AG04450 (cell line): ENCODE measurements at regions not wholly inside any gene's neighbourhood (a gene's known extent, or its start where the extent isn't known, plus 50 kb on each side); places are given as distances from the start of the nearest gene placed in this dataset.

ENCODE experiments used
- CTCF ChIA-PET: fragments of 300-600, 350-600 bp; formaldehyde crosslinking; extraction: SDS; loops from one replicate; lab custom pipeline; 2022; ENCODE audit warnings: antibody characterized with exemption, inconsistent platforms; lab: Charles Lee
- POLR2A ChIA-PET: fragments of 350-600 bp; formaldehyde crosslinking; extraction: SDS; loops from one replicate; lab custom pipeline; 2021; ENCODE audit warnings: antibody characterized with exemption, inconsistent platforms; lab: Yijun Ruan, JAX
- DNase-seq: peaks from one replicate; pipeline ENCODE4 v3.0.0-alpha.2; 2011; ENCODE audit warnings: low read depth, low spot score
- H3K27ac ChIP-seq: one replicate; pipeline ENCODE4 v1.5.1; 2012; ENCODE audit warnings: low read depth, low read length, control low read depth
- H3K27me3 ChIP-seq: one replicate; pipeline ENCODE4 v1.6.0; 2012; ENCODE audit warnings: low read length; ENCODE audit not compliant: control insufficient read depth, insufficient read depth
- H3K4me3 ChIP-seq: 2 replicates; pipeline ENCODE4 v1.5.1; 2011; ENCODE audit warnings: mild to moderate bottlenecking, low read depth, low read length, control low read depth
- H3K9me3 ChIP-seq: 2 replicates; pipeline ENCODE4 v1.5.1; 2012; ENCODE audit warnings: low read length; ENCODE audit not compliant: control insufficient read depth, insufficient read depth
- CTCF ChIP-seq: IDR thresholded peaks from 2 replicates; pipeline ENCODE4 v1.5.1; 2011; ENCODE audit warnings: low read depth, low read length, control low read depth, inconsistent platforms

- DNase-seq: no peak
- ChIA-PET POLR2A (no interaction called here), CTCF (no interaction called here)
- no peak overlapping the region for H3K27ac ChIP-seq
- TF ChIP-seq CTCF: no peak
- H3K4me3 ChIP-seq: no peak overlapping the region
- H3K9me3 ChIP-seq: no peaks in the 10 kb centered on the region
- H3K27me3 ChIP-seq: no peaks in the 10 kb centered on the region
Measured at GRCh38 chr11:47914743-47915142, 65.6 kb upstream of the PTPRJ start.

- no peak overlapping the region for H3K27ac ChIP-seq
- no peaks in the 10 kb centered on the region for H3K9me3 ChIP-seq
- no peak for TF ChIP-seq CTCF
- H3K4me3 ChIP-seq: no peak overlapping the region
- no peak for DNase-seq
- no peaks in the 10 kb centered on the region for H3K27me3 ChIP-seq
- POLR2A ChIA-PET: no interaction called here
- CTCF ChIA-PET: interaction anchor here (1.0 to 1.7 kb wide), 2 partner anchors 21 to 196 kb away, joined by 3 to 5 read pairs; no protein-coding TSS in a partner anchor
Measured at GRCh38 chr11:47913529-47914244, 65.5 kb upstream of the NUP160 start.

DNA sequence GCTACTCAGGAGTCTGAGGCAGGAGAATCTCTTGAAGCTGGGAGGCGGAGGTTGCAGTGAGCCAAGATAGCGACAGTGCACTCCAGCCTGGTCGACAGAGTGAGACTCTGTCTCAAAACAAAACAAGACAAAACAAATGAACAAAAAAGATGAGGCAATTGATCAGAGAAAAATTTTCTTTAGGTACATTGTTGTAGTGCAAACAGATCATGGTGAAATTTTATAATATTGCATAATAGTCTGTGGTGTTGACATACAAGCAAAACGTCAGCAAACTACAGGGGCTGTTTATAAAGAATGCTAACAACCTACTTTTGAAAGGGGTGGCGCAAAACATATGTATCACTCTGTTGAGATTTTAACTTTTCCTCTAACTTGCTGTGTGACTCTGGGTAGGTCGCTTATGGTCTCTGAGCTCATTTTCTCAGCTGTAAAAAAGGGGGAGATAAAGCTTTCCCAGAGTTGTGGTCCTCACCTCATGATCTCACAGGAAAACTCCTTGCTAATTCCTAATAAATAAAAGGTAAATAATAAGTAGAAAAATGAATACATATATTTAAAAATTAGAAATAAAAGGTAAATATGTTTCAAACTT is 64.8 kb upstream of the NUP160 start:
- ChIA-PET POLR2A (interaction anchor here (0.6 kb wide), 1 partner anchor 61 kb away, joined by 3 read pairs; no protein-coding TSS in a partner anchor), CTCF (interaction anchor here (1.0 to 1.7 kb wide), 2 partner anchors 22 to 196 kb away, joined by 3 to 5 read pairs; no protein-coding TSS in a partner anchor)
- no peaks in the 10 kb centered on the region for H3K27me3 ChIP-seq
- no peak for TF ChIP-seq CTCF
- no peak for DNase-seq
- no peaks in the 10 kb centered on the region for H3K9me3 ChIP-seq
- no peak overlapping the region for H3K4me3 ChIP-seq
- H3K27ac ChIP-seq: no peak overlapping the region

GRCh38 chr11:47911149-47911548 is 63.0 kb upstream of the NUP160 start:
- POLR2A ChIA-PET: no interaction called here
- CTCF ChIA-PET: no interaction called here
- Histone ChIP-seq H3K4me3 (no peak overlapping the region), H3K27me3 (no peaks in the 10 kb centered on the region), H3K27ac (no peak overlapping the region), H3K9me3 (no peaks in the 10 kb centered on the region)
- DNase-seq: no peak
- no peak for TF ChIP-seq CTCF

- no peak for DNase-seq
- TF ChIP-seq CTCF: no peak
- ChIA-PET POLR2A (interaction anchor here (0.7 to 1.4 kb wide), 5 partner anchors 9 to 96 kb away, joined by 4 to 5 read pairs (median 4); no protein-coding TSS in a partner anchor), CTCF (interaction anchor here (0.7 to 2.0 kb wide), 2 partner anchors 24 to 26 kb away, joined by 5 to 8 read pairs; no protein-coding TSS in a partner anchor)
- H3K4me3 ChIP-seq: no peak overlapping the region
- no peak overlapping the region for H3K27ac ChIP-seq
- peaks cover 2% of the 10 kb centered on the region; the same call in 1 of the 2 replicates for H3K9me3 ChIP-seq
- no peaks in the 10 kb centered on the region for H3K27me3 ChIP-seq
Measured at GRCh38 chr11:47908198-47908597, 60.0 kb upstream of the NUP160 start.
